ENCODE measurements at regions not wholly inside any gene's neighbourhood (a gene's known extent, or its start where the extent isn't known, plus 50 kb on each side); places are given as distances from the start of the nearest gene placed in this dataset.

GRCh38 chr20:58109126-58109880, 119.2 kb downstream of the ANKRD60 start:
- H3K27ac Mint-ChIP-seq, result no peak overlapping the region
- no peaks in the 10 kb centered on the region for H3K4me1 Mint-ChIP-seq (ENCODE audit: low read depth)
- H3K27me3 Mint-ChIP-seq, result peaks cover 61% of the 10 kb centered on the region
- no peak overlapping the region for H3K4me3 Mint-ChIP-seq
- H3K9me3 Mint-ChIP-seq, result peaks cover 6% of the 10 kb centered on the region
- no peaks in the 10 kb centered on the region for H3K36me3 Mint-ChIP-seq (ENCODE audit: low read depth)

GRCh38 chr20:58107533-58107932, 120.9 kb downstream of the ANKRD60 start:
- Mint-ChIP-seq H3K4me1 (ENCODE audit: low read depth) (peaks cover 3% of the 10 kb centered on the region), H3K27ac (no peak overlapping the region), H3K36me3 (ENCODE audit: low read depth) (no peaks in the 10 kb centered on the region), H3K9me3 (peaks cover 6% of the 10 kb centered on the region), H3K27me3 (peaks cover 55% of the 10 kb centered on the region), H3K4me3 (no peak overlapping the region)

- Mint-ChIP-seq H3K4me1 (ENCODE audit: low read depth) (peaks cover 6% of the 10 kb centered on the region), H3K27me3 (peaks cover 54% of the 10 kb centered on the region), H3K27ac (no peak overlapping the region), H3K36me3 (ENCODE audit: low read depth) (no peaks in the 10 kb centered on the region), H3K9me3 (peaks cover 6% of the 10 kb centered on the region), H3K4me3 (no peak overlapping the region)
Observed at GRCh38 chr20:58106143-58106750, 122.2 kb downstream of the ANKRD60 start.

- Mint-ChIP-seq H3K4me3 (no peak overlapping the region), H3K27me3 (peaks cover 60% of the 10 kb centered on the region), H3K27ac (no peak overlapping the region), H3K9me3 (peaks cover 6% of the 10 kb centered on the region), H3K4me1 (ENCODE audit: low read depth) (peaks cover 6% of the 10 kb centered on the region), H3K36me3 (ENCODE audit: low read depth) (no peaks in the 10 kb centered on the region)
Observed at GRCh38 chr20:58103961-58104360, 124.5 kb downstream of the ANKRD60 start.

GRCh38 chr20:58103517-58103904, 124.9 kb downstream of the ANKRD60 start:
- H3K4me3 Mint-ChIP-seq, result no peak overlapping the region
- H3K27ac Mint-ChIP-seq, result no peak overlapping the region
- peaks cover 6% of the 10 kb centered on the region for H3K4me1 Mint-ChIP-seq (ENCODE audit: low read depth)
- peaks cover 6% of the 10 kb centered on the region for H3K9me3 Mint-ChIP-seq
- H3K36me3 Mint-ChIP-seq (ENCODE audit: low read depth), result no peaks in the 10 kb centered on the region
- peaks cover 60% of the 10 kb centered on the region for H3K27me3 Mint-ChIP-seq

GRCh38 chr20:58102744-58103516, 125.5 kb downstream of the ANKRD60 start:
- Mint-ChIP-seq H3K27me3 (peaks cover 59% of the 10 kb centered on the region), H3K27ac (no peak overlapping the region), H3K4me1 (ENCODE audit: low read depth) (peaks cover 6% of the 10 kb centered on the region), H3K4me3 (no peak overlapping the region), H3K36me3 (ENCODE audit: low read depth) (no peaks in the 10 kb centered on the region), H3K9me3 (peaks cover 6% of the 10 kb centered on the region)

GRCh38 chr20:58102261-58102660, 126.2 kb downstream of the ANKRD60 start:
- H3K36me3 Mint-ChIP-seq (ENCODE audit: low read depth), result no peaks in the 10 kb centered on the region

GRCh38 chr20:58100731-58101356, 127.6 kb downstream of the ANKRD60 start:
- H3K27me3 Mint-ChIP-seq, result peaks cover 51% of the 10 kb centered on the region
- peaks cover 6% of the 10 kb centered on the region for H3K4me1 Mint-ChIP-seq (ENCODE audit: low read depth)
- H3K4me3 Mint-ChIP-seq, result no peak overlapping the region
- H3K9me3 Mint-ChIP-seq, result peaks cover 5% of the 10 kb centered on the region
- H3K36me3 Mint-ChIP-seq (ENCODE audit: low read depth), result no peaks in the 10 kb centered on the region
- no peak overlapping the region for H3K27ac Mint-ChIP-seq

More at GRCh38 chr20:58102261-58102660, 126.2 kb downstream of the ANKRD60 start:
- peaks cover 6% of the 10 kb centered on the region for H3K9me3 Mint-ChIP-seq
- H3K4me1 Mint-ChIP-seq (ENCODE audit: low read depth), result peaks cover 6% of the 10 kb centered on the region
- H3K27ac Mint-ChIP-seq, result no peak overlapping the region
- H3K27me3 Mint-ChIP-seq, result peaks cover 59% of the 10 kb centered on the region
- no peak overlapping the region for H3K4me3 Mint-ChIP-seq

GRCh38 chr20:58099956-58100730, 128.3 kb downstream of the ANKRD60 start:
- peaks cover 6% of the 10 kb centered on the region for H3K4me1 Mint-ChIP-seq (ENCODE audit: low read depth)
- H3K27me3 Mint-ChIP-seq, result peaks cover 46% of the 10 kb centered on the region
- H3K4me3 Mint-ChIP-seq, result no peak overlapping the region
- H3K27ac Mint-ChIP-seq, result no peak overlapping the region
- no peaks in the 10 kb centered on the region for H3K9me3 Mint-ChIP-seq
- no peaks in the 10 kb centered on the region for H3K36me3 Mint-ChIP-seq (ENCODE audit: low read depth)

- Mint-ChIP-seq H3K9me3 (no peaks in the 10 kb centered on the region), H3K4me3 (no peak overlapping the region), H3K4me1 (ENCODE audit: low read depth) (peaks cover 6% of the 10 kb centered on the region), H3K36me3 (ENCODE audit: low read depth) (no peaks in the 10 kb centered on the region), H3K27me3 (peaks cover 51% of the 10 kb centered on the region), H3K27ac (no peak overlapping the region)
Observed at GRCh38 chr20:58099291-58099935, 129.0 kb downstream of the ANKRD60 start.

GRCh38 chr20:58098571-58098970, 129.9 kb downstream of the ANKRD60 start:
- Mint-ChIP-seq H3K4me1 (ENCODE audit: low read depth) (peaks cover 6% of the 10 kb centered on the region), H3K36me3 (ENCODE audit: low read depth) (no peaks in the 10 kb centered on the region), H3K27ac (no peak overlapping the region), H3K4me3 (no peak overlapping the region), H3K9me3 (no peaks in the 10 kb centered on the region), H3K27me3 (peaks cover 49% of the 10 kb centered on the region)

GRCh38 chr20:58097943-58098342, 130.5 kb downstream of the ANKRD60 start:
- no peak overlapping the region for H3K4me3 Mint-ChIP-seq
- no peak overlapping the region for H3K27ac Mint-ChIP-seq
- H3K27me3 Mint-ChIP-seq, result peaks cover 50% of the 10 kb centered on the region
- no peaks in the 10 kb centered on the region for H3K36me3 Mint-ChIP-seq (ENCODE audit: low read depth)
- H3K9me3 Mint-ChIP-seq, result no peaks in the 10 kb centered on the region
- peaks cover 6% of the 10 kb centered on the region for H3K4me1 Mint-ChIP-seq (ENCODE audit: low read depth)

- Mint-ChIP-seq H3K36me3 (ENCODE audit: low read depth) (no peaks in the 10 kb centered on the region), H3K4me1 (ENCODE audit: low read depth) (peaks cover 2% of the 10 kb centered on the region), H3K27ac (no peak overlapping the region), H3K27me3 (peaks cover 49% of the 10 kb centered on the region), H3K9me3 (no peaks in the 10 kb centered on the region), H3K4me3 (no peak overlapping the region)
Observed at GRCh38 chr20:58097429-58097828, 131.0 kb downstream of the ANKRD60 start.

GRCh38 chr20:58096880-58097423, 131.5 kb downstream of the ANKRD60 start:
- Mint-ChIP-seq H3K4me1 (ENCODE audit: low read depth) (no peaks in the 10 kb centered on the region), H3K4me3 (no peak overlapping the region), H3K27ac (no peak overlapping the region), H3K36me3 (ENCODE audit: low read depth) (no peaks in the 10 kb centered on the region), H3K9me3 (no peaks in the 10 kb centered on the region), H3K27me3 (peaks cover 54% of the 10 kb centered on the region)
